ENCODE measurements at regions not wholly inside any gene's neighbourhood (a gene's known extent, or its start where the extent isn't known, plus 50 kb on each side); places are given as distances from the start of the nearest gene placed in this dataset.

- Histone ChIP-seq H3K4me1 (ENCODE audit: control insufficient read depth, low read length) (no peaks in the 10 kb centered on the region), H3K4me3 (ENCODE audit: low read length) (no peak overlapping the region), H3K36me3 (ENCODE audit: control insufficient read depth, low read length) (no peaks in the 10 kb centered on the region), H3K4me2 (ENCODE audit: low read length) (no peak overlapping the region), H3K9me2 (replicated peaks; ENCODE audit: control insufficient read depth, low read length) (no peaks in the 10 kb centered on the region), H4K20me1 (ENCODE audit: control insufficient read depth, insufficient read depth, low read depth, low read length) (no peaks in the 10 kb centered on the region), H3K27me3 (ENCODE audit: control insufficient read depth, low read length) (no peaks in the 10 kb centered on the region), H3K79me2 (ENCODE audit: control insufficient read depth, low read length) (no peaks in the 10 kb centered on the region), H3K9me3 (ENCODE audit: control insufficient read depth, insufficient read depth, low read length) (no peaks in the 10 kb centered on the region), H3K27ac (ENCODE audit: low read depth, low read length) (no peak overlapping the region), H3F3A (ENCODE audit: control insufficient read depth, insufficient read depth) (no peaks in the 10 kb centered on the region)
- TF ChIP-seq EZH2phosphoT487 (IDR thresholded peaks at IDR 0.05; ENCODE audit: borderline replicate concordance, low read length): no peak
- TF ChIP-seq, protein P1, sequence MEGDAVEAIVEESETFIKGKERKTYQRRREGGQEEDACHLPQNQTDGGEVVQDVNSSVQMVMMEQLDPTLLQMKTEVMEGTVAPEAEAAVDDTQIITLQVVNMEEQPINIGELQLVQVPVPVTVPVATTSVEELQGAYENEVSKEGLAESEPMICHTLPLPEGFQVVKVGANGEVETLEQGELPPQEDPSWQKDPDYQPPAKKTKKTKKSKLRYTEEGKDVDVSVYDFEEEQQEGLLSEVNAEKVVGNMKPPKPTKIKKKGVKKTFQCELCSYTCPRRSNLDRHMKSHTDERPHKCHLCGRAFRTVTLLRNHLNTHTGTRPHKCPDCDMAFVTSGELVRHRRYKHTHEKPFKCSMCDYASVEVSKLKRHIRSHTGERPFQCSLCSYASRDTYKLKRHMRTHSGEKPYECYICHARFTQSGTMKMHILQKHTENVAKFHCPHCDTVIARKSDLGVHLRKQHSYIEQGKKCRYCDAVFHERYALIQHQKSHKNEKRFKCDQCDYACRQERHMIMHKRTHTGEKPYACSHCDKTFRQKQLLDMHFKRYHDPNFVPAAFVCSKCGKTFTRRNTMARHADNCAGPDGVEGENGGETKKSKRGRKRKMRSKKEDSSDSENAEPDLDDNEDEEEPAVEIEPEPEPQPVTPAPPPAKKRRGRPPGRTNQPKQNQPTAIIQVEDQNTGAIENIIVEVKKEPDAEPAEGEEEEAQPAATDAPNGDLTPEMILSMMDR (IDR thresholded peaks at IDR 0.05; ENCODE audit: low read depth, low read length, poor library complexity, severe bottlenecking): no peak
These were observed 200.0 kb downstream of the PDHA2 start for GRCh38 chr4:96039803-96040436.

DNA sequence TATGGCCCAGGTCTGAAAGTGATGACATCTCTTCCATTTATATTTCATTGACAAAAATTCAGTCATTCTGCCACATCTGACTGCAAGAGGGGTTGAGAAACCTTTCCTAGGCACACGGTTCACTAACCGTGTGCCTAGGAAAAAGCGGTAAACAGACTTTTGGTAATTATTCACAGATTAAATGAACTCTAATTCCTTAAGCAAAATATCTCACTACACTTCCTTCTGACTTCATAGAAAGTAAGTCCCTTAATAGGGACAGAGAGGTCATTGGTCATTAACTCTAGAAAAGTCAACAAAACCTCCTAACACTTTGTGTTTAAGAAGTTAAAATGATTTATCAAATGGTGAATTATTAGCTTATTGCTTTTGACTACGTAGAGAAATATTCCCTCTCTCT lies 205.1 kb downstream of the PDHA2 start:
- Histone ChIP-seq H3K4me2 (ENCODE audit: low read length) (no peak overlapping the region), H3K9me3 (ENCODE audit: control insufficient read depth, insufficient read depth, low read length) (no peaks in the 10 kb centered on the region)

GRCh38 chr4:96052827-96053226 lies 212.9 kb downstream of the PDHA2 start:
- Histone ChIP-seq H3K36me3 (ENCODE audit: control insufficient read depth, low read length) (no peaks in the 10 kb centered on the region), H3K4me2 (ENCODE audit: low read length) (no peak overlapping the region), H3K4me3 (ENCODE audit: low read length) (no peak overlapping the region), H3F3A (ENCODE audit: control insufficient read depth, insufficient read depth) (no peaks in the 10 kb centered on the region), H3K27ac (ENCODE audit: low read depth, low read length) (no peak overlapping the region), H4K20me1 (ENCODE audit: control insufficient read depth, insufficient read depth, low read depth, low read length) (no peaks in the 10 kb centered on the region), H3K9me2 (replicated peaks; ENCODE audit: control insufficient read depth, low read length) (no peaks in the 10 kb centered on the region), H3K27me3 (ENCODE audit: control insufficient read depth, low read length) (no peaks in the 10 kb centered on the region), H3K9me3 (ENCODE audit: control insufficient read depth, insufficient read depth, low read length) (no peaks in the 10 kb centered on the region), H3K79me2 (ENCODE audit: control insufficient read depth, low read length) (no peaks in the 10 kb centered on the region), H3K4me1 (ENCODE audit: control insufficient read depth, low read length) (no peaks in the 10 kb centered on the region)
- TF ChIP-seq EZH2phosphoT487 (IDR thresholded peaks at IDR 0.05; ENCODE audit: borderline replicate concordance, low read length): no peak
- TF ChIP-seq, protein P1 (IDR thresholded peaks at IDR 0.05; ENCODE audit: low read depth, low read length, poor library complexity, severe bottlenecking): no peak

More for the DNA sequence above, 205.1 kb downstream of the PDHA2 start:
- no peaks in the 10 kb centered on the region for H3K36me3 ChIP-seq (ENCODE audit: control insufficient read depth, low read length)
- no peaks in the 10 kb centered on the region for H3K79me2 ChIP-seq (ENCODE audit: control insufficient read depth, low read length)
- no peaks in the 10 kb centered on the region for H3K27me3 ChIP-seq (ENCODE audit: control insufficient read depth, low read length)
- no peak overlapping the region for H3K27ac ChIP-seq (ENCODE audit: low read depth, low read length)
- no peaks in the 10 kb centered on the region for H4K20me1 ChIP-seq (ENCODE audit: control insufficient read depth, insufficient read depth, low read depth, low read length)
- H3K4me3 ChIP-seq (ENCODE audit: low read length): no peak overlapping the region
- H3K4me1 ChIP-seq (ENCODE audit: control insufficient read depth, low read length): no peaks in the 10 kb centered on the region
- H3K9me2 ChIP-seq (replicated peaks; ENCODE audit: control insufficient read depth, low read length): no peaks in the 10 kb centered on the region
- H3F3A ChIP-seq (ENCODE audit: control insufficient read depth, insufficient read depth): no peaks in the 10 kb centered on the region
- TF ChIP-seq, protein P1 (IDR thresholded peaks at IDR 0.05; ENCODE audit: low read depth, low read length, poor library complexity, severe bottlenecking): no peak
- no peak for TF ChIP-seq EZH2phosphoT487 (IDR thresholded peaks at IDR 0.05; ENCODE audit: borderline replicate concordance, low read length)

Measured in DOHH2 (cell line).